SK-N-SH treated with all-trans-retinoic acid at 6 μM for 48 hours (cell line): ENCODE measurements at regions not wholly inside any gene's neighbourhood (a gene's known extent, or its start where the extent isn't known, plus 50 kb on each side); places are given as distances from the start of the nearest gene placed in this dataset.

Experiments
- ARNTL ChIP-seq: fragments of 450-650 bp; formaldehyde crosslinking; IDR thresholded peaks from 2 replicates; pipeline ENCODE4 v1.5.0; 2020; ENCODE audit warnings: low read depth, mild to moderate bottlenecking, moderate library complexity, borderline replicate concordance
- CSDC2 ChIP-seq: fragments of 250-450 bp; sonication (Bioruptor Pico); IDR thresholded peaks from 2 replicates; pipeline ENCODE4 v1.5.0; 2020; ENCODE audit warnings: mild to moderate bottlenecking, moderate library complexity
- PPARA ChIP-seq: fragments of 250-450 bp; sonication (Bioruptor Pico); IDR thresholded peaks from 2 replicates; pipeline ENCODE4 v1.5.0; 2020; ENCODE audit warnings: mild to moderate bottlenecking, borderline replicate concordance
- RARB ChIP-seq: fragments of 250-450 bp; sonication (Bioruptor Pico); IDR thresholded peaks from 2 replicates; pipeline ENCODE4 v1.8.0; 2021; ENCODE audit warnings: mild to moderate bottlenecking, moderate library complexity
- SNAI2 ChIP-seq: fragments of 250-450 bp; sonication (Bioruptor Pico); IDR thresholded peaks from 2 replicates; pipeline ENCODE4 v1.5.0; 2020; ENCODE audit warnings: mild to moderate bottlenecking, moderate library complexity
- TCF4 ChIP-seq: fragments of 250-450 bp; sonication (Bioruptor Pico); IDR thresholded peaks from 2 replicates; pipeline ENCODE4 v1.8.0; 2021; ENCODE audit warnings: mild to moderate bottlenecking, moderate library complexity, borderline replicate concordance
- ZFP3 ChIP-seq: fragments of 250-450 bp; sonication (Bioruptor Pico); IDR thresholded peaks from 2 replicates; pipeline ENCODE4 v1.5.0; 2020; ENCODE audit warnings: mild to moderate bottlenecking, moderate library complexity
- ZFP30 ChIP-seq: fragments of 450-650 bp; formaldehyde crosslinking; IDR thresholded peaks from 2 replicates; pipeline ENCODE4 v1.5.0; 2022; ENCODE audit warnings: mild to moderate bottlenecking, moderate library complexity
- ZNF8 ChIP-seq: fragments of 450-650 bp; formaldehyde crosslinking; IDR thresholded peaks from 2 replicates; pipeline ENCODE4 v1.5.0; 2020; ENCODE audit warnings: mild to moderate bottlenecking, moderate library complexity
- TF ChIP-seq, protein P1 (sequence below): fragments of 250-450 bp; sonication (Bioruptor Pico); IDR thresholded peaks from 2 replicates; pipeline ENCODE4 v1.8.0; 2020; ENCODE audit warnings: mild to moderate bottlenecking, moderate library complexity, borderline replicate concordance
- TF ChIP-seq, protein P2 (sequence below): fragments of 250-450 bp; sonication (Bioruptor Pico); IDR thresholded peaks from 2 replicates; pipeline ENCODE4 v1.5.1; 2020; ENCODE audit warnings: low read depth, mild to moderate bottlenecking, moderate library complexity
- TF ChIP-seq, protein P3 (sequence below): fragments of 250-450 bp; sonication (Bioruptor Pico); IDR thresholded peaks from 2 replicates; pipeline ENCODE4 v1.5.1; 2021; ENCODE audit warnings: mild to moderate bottlenecking, moderate library complexity

DNA sequence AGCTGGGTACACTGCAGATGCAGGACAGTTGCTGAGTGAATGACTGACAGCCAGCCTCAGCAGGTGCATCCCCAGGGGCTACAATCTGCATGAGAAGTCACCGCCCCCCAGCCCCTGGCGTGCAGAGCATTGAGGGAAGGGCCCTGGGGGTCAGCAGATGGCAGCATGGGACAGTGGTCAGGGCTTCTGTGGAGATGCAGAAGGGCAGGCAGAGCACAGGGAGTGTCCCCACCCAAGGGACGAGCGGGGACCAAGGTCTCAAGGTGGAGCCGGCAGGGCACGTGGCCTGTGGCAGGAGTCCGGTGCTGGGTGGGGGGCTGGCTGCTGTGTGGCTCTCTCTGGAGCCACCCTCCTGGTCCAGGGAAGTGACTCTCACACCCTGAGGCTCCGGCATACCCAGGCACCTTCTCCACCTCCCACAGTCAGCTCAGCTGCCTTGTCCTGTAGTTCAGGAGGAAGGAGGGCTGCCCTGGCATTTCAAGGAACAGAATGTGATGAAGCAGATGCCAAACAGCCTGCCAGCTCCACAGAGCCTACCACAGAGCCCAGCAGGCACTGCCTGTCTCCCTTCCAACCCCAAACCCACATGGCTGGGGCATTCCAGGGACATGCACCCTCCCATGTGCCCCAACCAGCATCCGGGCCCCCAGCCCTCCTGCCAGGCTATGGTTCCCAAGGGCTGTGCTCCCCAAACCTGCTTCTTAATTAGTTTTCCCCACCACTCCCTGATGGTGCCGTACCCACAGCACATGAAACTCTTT lies 114.5 kb downstream of the TMEM130 start:
- TF ChIP-seq, protein P1, sequence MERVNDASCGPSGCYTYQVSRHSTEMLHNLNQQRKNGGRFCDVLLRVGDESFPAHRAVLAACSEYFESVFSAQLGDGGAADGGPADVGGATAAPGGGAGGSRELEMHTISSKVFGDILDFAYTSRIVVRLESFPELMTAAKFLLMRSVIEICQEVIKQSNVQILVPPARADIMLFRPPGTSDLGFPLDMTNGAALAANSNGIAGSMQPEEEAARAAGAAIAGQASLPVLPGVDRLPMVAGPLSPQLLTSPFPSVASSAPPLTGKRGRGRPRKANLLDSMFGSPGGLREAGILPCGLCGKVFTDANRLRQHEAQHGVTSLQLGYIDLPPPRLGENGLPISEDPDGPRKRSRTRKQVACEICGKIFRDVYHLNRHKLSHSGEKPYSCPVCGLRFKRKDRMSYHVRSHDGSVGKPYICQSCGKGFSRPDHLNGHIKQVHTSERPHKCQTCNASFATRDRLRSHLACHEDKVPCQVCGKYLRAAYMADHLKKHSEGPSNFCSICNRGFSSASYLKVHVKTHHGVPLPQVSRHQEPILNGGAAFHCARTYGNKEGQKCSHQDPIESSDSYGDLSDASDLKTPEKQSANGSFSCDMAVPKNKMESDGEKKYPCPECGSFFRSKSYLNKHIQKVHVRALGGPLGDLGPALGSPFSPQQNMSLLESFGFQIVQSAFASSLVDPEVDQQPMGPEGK (CRISPR knock-in tag), result no peak
- TF ChIP-seq, protein P2, sequence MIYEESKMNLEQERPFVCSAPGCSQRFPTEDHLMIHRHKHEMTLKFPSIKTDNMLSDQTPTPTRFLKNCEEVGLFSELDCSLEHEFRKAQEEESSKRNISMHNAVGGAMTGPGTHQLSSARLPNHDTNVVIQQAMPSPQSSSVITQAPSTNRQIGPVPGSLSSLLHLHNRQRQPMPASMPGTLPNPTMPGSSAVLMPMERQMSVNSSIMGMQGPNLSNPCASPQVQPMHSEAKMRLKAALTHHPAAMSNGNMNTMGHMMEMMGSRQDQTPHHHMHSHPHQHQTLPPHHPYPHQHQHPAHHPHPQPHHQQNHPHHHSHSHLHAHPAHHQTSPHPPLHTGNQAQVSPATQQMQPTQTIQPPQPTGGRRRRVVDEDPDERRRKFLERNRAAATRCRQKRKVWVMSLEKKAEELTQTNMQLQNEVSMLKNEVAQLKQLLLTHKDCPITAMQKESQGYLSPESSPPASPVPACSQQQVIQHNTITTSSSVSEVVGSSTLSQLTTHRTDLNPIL, result no peak
- TF ChIP-seq SNAI2 (CRISPR knock-in tag), result no peak
- TF ChIP-seq ZFP3, result no peak
- TF ChIP-seq, protein P3, sequence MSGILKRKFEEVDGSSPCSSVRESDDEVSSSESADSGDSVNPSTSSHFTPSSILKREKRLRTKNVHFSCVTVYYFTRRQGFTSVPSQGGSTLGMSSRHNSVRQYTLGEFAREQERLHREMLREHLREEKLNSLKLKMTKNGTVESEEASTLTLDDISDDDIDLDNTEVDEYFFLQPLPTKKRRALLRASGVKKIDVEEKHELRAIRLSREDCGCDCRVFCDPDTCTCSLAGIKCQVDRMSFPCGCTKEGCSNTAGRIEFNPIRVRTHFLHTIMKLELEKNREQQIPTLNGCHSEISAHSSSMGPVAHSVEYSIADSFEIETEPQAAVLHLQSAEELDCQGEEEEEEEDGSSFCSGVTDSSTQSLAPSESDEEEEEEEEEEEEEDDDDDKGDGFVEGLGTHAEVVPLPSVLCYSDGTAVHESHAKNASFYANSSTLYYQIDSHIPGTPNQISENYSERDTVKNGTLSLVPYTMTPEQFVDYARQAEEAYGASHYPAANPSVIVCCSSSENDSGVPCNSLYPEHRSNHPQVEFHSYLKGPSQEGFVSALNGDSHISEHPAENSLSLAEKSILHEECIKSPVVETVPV, result no peak
- no peak for TF ChIP-seq CSDC2
- no peak for TF ChIP-seq PPARA (CRISPR knock-in tag)
- no peak for TF ChIP-seq ZFP30 (CRISPR knock-in tag)
- no peak for TF ChIP-seq ZNF8
- no peak for TF ChIP-seq TCF4 (CRISPR knock-in tag)
- no peak for TF ChIP-seq ARNTL (CRISPR knock-in tag)
- TF ChIP-seq RARB, result no peak
